ENCODE measurements at regions not wholly inside any gene's neighbourhood (a gene's known extent, or its start where the extent isn't known, plus 50 kb on each side); places are given as distances from the start of the nearest gene placed in this dataset.
"Not testable (repeated sequence)": the region's sequence is repeated elsewhere in the genome, so short reads cannot be mapped to it uniquely, and the experiment has no call there.

DNA sequence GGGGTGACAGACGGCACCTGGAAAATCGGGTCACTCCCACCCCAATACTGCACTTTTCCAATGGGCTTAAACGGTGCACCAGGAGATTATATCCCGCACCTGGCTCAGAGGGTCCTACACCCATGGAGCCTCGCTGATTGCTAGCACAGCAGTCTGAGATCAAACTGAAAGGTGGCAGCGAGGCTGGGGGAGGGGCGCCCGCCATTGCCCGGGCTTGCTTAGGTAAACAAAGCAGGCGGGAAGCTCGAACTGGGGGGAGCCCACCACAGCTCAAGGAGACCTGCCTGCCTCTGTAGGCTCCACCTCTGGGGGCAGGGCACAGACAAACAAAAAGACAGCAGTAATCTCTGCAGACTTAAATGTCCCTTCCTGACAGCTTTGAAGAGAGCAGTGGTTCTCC, 208.1 kb downstream of the SLC38A4 start:
- DNase-seq, result not testable (repeated sequence)

DNA sequence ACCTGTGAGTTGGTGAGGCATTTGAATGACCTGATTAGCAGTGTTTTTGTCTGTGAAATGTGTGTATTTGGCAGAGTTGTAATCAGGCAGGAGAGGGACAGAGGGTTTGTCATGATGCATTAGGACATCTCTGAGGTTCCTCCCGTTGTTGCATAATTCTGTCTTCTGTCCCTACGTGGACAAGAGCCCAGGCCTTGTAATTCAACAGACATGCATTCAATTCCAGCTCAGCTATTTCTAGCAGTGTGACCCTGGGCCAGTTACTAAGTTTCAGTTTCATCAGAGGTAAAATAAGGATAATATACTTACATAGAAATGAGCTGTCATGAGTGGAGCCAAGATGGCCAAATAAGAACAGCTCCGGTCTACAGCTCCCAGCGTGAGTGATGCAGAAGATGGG, 208.6 kb downstream of the SLC38A4 start:
- DNase-seq, result no peak

DNA sequence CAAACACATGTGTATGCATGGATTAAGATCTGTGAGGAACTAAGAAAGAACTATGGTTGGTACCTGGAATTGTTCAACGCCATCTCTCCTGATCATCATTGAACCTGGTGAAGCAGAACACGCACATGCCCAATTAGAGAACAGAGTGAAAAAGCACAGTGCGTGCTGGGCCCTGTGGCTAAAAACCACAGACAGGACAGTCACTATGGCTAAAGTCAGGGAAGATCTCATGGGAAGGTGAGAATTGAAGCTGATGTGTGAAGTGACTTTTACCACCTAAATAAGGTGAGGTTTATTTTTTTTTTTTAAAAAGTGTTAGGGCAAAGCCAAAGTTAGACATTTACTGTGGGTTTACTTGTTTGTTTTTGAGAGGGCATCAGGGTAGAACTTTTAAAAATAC, 215.0 kb downstream of the SLC38A4 start:
- no peak for DNase-seq

DNA sequence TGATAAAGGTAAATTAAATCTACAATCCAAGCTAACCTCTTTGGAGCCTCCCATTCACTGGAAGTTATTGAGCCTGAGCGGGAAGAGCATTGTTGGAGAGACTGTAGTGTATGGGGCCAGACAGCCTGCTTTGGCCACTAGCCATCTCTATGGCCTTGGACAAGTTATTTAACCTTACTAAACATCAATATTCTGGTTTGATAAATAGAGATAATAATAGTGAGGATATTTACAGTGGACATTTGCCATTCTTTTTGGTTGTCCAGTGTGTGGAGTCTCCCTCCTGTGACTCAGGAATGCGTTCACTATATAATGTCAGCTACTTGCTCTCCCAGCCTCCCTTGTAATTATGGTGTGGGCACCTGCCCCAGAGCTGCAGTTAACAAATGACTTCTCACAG, 216.1 kb downstream of the SLC38A4 start:
- no peak for DNase-seq

DNA sequence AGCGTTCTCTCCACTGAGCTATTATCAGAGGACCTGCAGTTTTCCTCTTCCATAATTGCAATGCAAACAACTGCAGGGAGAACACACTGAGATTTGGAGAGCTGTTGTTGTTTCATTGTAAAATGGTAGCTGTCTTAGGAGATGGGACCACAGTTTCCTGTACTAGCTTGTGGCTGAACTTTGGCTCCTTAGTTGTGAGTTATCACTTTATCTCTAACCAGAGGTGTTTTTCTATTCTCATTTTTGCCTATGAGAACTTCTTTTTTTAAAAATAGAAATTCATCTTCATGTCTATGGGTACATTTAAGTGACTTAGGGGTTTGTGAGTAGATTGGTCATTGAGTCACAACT, 216.5 kb downstream of the SLC38A4 start:
- no peak for DNase-seq

DNA sequence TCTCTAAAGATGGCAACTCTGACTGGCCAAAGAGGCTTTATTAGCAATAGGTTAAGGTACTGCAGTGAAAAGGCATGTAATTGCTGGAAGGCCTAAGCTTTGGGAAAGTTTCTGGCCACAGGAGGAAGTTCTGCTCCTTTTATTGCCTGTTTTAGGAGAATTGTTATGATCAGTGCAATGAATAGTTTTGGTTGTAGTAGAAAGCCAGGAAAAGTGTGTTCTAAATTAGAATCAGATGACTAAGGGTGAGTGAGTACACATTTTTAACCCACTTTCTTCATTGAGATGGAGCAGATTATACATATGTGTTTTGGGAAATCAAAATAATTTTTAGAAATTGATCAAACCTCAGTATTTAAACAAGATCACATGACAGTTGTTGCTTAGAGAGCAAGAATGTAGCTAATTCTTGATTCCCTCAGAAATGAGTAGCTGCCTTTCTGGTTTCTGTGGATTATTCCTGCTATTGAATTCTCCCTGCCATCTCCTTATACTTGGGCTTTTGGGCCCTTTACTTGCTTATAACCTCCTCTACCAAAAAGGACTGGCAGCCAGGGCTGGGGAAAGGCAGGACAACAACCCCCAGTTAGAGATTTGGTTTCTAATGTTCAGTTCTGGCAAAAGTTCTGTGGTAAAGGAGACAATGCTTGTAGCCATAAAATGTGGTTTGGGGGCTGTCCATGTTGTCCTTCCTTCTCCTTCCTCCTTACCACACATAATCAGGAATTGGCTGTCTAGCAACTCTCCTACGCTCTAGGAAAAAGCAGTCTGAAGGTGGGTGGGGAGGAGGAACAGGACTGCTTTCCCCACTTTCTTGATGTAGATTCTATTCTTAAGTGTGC, 217.1 kb downstream of the SLC38A4 start:
- no peak for DNase-seq

DNA sequence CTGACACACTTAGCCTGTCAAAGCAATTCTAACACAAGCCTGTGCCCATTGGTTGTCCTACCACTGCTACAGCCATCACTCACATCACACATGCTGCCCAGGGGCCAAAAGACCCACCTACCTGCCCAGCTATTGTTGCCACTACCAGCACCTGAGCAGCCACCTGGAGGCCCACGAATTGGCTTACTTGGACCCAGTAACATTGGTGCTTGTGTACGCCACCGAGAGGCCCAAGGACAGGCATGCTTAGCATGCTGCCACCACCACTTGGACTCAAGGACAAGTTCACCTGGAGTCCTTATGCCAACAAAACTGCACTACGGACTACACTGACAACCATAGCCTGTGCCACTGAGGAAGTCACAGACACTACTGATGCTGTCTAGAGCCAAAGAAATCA, 221.1 kb downstream of the SLC38A4 start:
- DNase-seq, result no peak

DNA sequence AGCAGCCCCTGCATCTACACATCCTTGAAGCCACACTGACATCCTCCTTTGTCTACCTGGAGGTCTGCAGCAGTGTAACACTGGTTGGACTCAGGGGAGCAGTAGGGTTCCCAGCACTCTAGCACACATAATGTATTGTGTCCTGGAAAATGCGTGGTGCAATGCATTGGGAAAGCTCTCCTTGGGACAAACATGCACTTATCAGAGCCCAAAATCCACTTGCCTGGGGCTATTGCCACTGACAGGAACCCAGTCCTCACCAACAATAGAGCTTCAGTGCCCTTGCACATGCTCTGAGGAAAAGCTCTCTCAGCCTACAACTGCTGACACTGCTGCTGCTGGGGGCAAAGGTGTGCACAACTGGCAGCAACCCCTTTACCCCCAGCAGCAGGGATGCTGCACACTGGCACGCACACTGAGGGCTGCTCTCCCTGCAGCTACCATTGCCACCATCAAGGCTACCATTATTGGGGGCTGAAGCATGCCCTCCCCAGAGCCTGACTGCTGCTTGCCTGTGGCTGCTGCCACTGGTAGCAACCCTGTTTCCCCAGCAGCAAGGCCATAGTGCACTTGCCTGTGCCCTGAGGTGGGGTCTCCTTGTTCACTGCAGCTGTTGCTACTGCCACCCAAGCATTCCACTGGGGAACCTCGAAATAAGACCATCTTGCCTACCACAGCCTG, 221.9 kb downstream of the SLC38A4 start:
- no peak for DNase-seq

DNA sequence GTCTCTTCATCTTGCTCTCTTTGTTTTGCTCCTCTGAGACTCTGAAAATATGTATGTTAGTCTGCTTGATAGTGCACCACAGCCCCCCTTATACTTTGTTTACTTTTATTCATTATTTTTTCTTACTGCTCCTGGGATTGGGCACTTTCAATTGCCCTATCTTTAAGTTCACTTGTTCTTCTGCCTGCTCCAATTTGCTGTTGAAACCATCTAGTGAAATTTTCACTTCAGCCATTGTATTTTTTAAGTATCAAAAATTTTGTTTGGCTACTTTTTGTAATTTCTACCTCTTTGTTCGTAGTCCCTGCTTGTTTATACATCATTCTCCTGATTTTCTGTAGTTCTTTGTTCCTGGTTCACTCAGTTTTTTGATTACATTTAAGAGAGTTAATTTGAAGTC, 223.3 kb downstream of the SLC38A4 start:
- DNase-seq, result no peak

DNA sequence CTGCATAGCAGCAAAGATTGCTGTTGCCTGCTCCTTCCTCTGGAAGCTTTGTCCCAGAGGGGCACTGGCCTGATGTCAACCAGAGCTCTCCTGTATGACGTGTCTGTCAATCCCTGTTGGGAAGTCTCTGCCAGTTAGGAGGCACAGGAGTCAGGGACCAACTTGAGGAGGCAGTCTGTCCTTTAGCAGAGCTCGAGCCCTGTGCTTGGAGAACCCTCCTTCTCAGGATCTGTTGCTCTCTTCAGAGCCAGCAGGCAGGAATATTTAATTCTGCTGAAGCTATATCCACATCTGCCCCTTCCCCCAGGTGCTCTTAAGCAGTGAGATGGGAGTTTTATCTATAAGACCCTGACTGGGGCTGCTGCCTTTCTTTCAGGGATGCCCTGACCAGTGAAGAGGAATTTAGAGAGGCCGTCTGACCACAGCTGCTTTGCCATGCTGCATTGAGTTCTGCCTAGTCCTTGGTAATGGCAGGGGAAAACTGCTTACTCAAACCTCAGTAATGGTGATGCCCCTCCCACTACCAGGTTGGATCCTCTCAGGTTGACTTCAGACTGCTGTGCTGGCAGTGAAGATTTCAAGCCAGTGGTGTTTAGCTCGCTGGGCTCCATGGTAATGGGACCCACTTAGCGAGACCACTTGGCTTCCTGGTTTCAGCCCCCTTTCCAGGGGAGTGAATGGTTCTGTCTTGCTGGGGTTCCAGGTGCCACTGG, 218.6 kb upstream of the SLC38A2 start:
- DNase-seq, result peak; percentile 39

DNA sequence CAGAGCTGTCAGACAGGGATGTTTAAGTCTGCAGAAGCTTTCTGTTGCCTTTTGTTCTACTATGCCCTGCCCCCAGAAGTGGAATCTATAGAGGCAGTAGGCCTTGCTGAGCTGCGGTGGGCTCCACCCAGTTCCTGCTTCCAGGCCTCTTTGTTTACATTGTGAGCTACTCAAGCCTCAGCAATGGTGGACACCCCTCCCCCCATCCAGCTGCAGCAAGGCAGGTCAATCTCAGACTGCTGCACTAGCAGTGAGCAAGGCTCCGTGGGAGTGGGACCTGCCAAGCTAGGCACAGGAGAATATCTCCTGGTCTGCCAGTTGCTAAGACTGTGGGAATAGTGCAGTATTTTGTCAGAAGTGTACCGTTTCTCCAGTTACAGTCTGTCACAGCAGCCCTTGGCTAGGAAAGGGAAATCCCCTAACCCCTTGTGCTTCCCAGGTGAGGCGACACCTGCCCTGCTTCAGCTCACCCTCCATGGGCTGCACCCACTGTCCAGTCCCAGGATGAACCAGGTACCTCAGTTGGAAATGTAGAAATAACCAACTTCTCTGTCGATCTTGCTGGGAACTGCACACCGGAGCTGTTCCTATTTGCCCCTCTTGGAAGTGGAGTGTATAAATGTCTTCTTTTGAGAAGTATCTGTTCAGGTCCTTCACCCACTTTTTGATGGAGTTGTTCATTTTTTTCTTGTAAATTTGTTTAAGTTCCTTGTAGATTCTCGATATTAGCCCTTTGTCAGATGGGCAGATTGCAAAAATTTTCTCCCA, 213.5 kb upstream of the SLC38A2 start:
- DNase-seq, result peak; percentile 82

DNA sequence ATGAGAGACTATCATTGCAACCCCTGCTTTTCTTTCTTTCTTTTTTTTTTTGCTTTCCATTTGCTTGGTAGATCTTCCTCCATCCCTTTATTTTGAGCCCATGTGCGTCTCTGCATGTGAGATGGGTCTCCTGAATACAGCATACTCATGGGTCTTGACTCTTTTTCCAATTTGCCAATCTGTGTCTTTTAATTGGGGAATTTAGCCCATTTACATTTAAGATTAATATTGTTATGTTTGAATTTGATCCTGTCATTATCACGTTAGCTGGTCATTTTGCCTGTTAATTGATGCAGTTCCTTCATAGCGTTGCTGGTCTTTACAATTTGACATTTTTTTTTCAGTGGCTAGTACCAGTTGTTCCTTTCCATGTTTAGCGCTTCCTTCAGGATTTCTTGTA, 211.5 kb upstream of the SLC38A2 start:
- not testable (repeated sequence) for DNase-seq

DNA sequence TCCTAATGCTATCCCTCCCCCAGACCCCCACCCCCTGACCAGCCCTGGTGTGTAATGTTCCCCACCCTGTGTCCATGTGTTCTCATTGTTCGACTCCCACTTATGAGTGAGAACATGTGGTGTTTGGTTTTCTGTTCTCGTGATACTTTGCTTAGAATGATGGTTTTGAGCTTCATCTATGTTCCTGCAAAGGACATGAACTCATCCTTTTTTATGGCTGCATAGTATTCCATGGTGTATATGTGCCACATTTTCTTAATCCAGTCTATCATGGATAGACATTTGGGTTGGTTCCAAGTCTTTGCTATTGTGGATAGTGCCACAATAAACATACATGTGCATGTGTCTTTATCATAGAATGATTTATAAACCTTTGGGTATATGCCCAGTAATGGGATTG, 209.4 kb upstream of the SLC38A2 start:
- DNase-seq, result not testable (repeated sequence)

DNA sequence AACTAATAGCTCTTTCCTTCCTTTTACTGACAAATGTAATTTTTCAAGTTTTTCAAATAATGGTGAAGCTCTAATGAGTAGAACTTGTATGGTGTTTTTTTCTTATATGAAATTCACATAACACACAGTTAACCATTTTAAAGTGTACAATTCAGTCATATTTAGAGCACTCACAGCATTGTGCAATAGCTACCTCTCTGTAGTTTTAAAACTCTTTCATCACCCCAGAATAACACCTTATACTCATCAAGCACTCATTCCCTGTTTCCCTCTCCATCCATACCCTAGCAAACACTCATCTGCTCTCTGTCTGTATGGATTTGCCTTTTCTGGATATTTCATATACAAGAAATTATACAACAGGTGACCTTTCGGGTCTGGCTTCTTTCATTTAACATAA, 207.9 kb upstream of the SLC38A2 start:
- no peak for DNase-seq

DNA sequence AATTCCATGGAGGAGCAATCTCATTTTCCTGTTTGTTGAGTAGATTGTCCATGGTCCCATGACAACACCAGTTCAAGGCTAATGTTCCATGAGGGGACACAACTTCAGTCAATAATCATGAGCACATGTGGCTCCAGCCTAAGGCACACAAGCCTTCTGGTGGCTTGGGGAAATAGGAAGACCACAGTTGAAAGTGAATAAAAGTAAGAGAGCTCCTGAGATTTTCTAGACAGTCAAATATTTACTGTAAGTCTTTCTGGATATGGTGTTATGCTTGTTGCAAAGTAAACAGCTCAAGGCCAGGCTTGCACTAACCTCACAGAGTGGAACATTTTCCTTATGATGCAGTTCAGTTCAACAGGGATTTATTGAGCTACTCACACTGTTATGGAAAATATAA, 206.9 kb upstream of the SLC38A2 start:
- DNase-seq, result no peak

DNA sequence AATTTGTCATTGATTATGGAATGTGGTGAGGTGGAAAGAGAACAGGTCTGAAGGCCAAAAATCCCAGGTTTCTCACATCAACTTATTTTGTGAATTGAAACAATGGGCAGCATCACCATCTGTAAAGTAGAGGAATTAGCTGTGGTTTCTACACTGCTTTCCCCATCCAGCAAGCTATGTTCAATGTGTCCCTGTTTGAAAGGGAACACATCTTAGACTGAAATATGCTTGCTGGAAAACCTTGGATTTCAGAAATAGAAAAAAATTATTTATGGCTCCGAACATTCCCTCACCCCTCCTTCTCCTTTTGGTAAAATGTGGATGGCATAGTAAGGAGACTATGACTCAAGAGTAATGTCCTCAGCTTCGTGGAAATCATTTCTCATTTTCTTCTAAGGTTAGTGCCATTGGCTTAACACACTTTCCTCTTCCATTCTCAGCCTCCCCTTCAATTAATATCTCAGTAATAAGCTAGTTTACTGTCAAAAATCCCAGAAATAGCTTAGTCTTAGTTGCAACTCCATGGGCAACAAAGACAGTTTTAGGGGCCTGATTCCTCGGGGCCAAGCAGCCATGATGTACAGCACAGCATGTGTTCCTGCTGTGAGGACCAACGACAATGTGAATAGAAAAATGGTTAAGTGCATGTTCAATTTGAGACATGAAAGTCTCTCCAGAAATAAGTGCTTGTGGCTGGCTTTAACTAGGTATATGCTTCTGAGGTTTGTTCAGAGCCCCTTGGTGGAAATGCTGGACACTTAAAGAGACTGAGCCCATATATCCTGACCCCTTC, 205.8 kb upstream of the SLC38A2 start:
- no peak for DNase-seq

DNA sequence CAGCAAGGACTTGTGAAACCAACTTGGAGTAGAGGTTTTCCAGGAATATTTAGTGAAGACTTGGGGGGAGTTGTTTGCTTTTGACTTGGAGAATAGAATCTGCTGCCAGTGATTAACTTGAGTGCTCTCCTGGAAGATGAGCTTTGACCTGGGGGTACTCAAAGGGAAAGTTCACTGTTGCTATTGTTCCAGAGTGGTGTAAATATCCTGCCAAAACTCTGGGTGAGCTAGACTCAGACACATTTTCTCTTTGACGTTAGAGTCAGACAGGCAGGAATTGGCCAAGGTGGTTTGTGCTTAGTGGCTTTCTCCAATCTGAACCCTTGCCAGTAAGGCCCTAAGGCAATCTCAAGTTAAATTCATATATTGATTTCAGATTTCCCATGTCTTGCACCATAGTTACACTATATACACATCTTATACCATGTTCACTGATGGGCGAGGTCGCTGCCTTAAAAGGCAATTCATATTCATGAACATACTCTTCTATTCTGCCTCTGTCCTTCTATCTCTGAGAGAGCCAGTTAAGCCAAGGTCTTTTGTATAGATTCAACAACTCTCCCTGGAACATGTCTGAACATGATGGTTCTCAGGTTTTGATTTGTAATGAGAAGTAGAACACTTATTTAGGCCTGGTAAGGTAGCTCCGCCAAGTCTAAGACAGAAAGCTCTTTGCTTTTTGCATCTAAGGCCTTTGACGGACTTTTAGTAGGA, 204.6 kb upstream of the SLC38A2 start:
- DNase-seq, result no peak

DNA sequence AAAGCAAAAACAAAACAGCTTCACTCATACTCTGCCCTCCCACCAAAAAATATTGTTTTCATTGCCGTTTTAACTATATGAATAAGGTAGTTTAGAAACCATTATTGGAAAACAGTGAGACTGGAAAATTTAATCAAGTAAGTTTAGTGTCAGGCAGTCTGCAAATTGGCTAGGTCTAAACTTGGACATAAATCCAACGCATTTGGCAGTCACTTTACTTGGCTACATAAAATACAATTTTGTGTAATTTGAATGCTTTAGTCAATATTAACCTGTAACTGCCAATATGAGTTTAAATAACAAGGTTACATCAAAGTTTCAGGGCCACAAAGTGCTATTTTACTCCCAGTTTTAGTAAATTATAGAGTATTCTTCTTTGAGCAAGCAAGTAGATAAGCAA, 202.3 kb upstream of the SLC38A2 start:
- no peak for DNase-seq

DNA sequence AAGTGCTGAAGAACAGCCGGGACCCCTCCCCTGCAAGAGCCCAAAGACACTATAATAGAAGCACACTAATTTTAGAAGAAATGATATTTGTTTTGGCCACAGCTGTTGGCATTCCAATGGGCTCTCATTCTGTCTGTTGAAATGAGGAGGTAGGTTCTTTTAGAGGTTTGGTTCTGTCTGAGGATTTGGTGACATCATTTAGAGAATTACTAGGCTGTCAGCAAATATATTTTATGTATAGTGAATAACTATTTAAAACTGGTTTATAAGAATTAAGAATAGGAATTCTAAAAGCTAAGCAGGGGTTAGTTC, 200.7 kb upstream of the SLC38A2 start:
- DNase-seq, result no peak

DNA sequence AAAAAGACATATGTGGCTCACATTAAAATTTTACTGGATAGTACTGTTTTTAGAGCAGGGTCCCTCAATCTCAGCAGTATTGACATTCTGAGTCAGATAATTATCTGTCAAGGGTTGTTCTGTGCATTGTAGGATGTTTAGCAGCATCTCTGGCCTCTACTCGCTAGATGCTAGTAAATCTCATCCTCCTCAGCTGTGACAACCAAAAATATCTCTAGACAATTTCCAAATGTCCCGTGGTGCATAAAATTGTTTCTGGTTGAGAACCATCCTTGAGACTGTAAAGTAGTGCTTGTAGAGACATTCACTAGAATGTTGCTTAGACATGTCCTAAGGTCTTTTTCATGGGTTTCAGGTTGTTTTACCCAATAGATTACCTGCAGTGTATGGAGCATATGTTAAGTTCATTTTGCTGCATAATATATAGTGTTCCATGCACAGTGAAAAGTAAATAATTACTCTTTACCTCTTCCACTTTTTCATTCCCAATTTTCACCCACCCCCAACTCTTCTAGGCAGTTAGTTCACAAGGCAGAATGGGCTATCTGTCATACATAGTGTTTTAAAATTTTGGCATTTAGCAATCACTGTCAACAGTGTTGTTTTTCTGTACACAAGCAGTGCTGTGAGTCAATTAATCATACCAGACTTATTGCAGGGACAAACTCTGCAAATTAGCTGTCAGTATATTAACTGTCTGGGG, 200.2 kb upstream of the SLC38A2 start:
- DNase-seq, result no peak

DNA sequence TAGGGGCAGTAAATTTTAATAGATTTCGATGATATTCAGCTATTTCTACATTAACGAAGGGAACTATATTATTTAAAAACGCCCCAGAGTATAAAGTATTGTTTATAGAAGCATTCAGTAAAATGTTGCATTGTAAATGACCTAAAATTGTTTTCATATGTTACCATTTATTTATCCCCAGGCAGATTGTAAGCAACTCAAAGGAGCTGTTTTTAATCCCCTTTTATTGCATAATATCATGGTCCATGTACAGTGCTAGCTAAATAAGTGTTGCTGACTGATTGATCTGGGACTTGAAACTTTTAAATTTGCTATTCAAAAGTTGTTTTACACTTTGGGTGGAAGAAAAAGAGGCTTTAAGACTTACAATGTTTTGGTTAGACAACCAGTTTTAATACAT, 199.0 kb upstream of the SLC38A2 start:
- no peak for DNase-seq

Measured in RPMI8226 (cell line).